Activated CD4-positive, alpha-beta memory T cell treated with anti-CD3 and anti-CD28 coated beads, Interleukin-2, amount 10 ng/mL, durations not matched to agents 7 days and 5 days (primary cell): ENCODE measurements at regions not wholly inside any gene's neighbourhood (a gene's known extent, or its start where the extent isn't known, plus 50 kb on each side); places are given as distances from the start of the nearest gene placed in this dataset.

ENCODE experiments used
- CTCF ChIA-PET: fragments of 350-600 bp; sonication (Branson Sonifier 250); formaldehyde crosslinking; loops from one replicate; lab custom pipeline; 2021; ENCODE audit warnings: antibody characterized with exemption, inconsistent platforms; lab: Charles Lee
- POLR2A ChIA-PET: fragments of 350-600 bp; sonication (Branson Sonifier 250); formaldehyde crosslinking; loops from one replicate; lab custom pipeline; 2021; ENCODE audit warnings: antibody characterized with exemption; lab: Charles Lee
- DNase-seq: peaks from one replicate; pipeline ENCODE4 v3.0.0-alpha.2; 2020
- H3K27ac Mint-ChIP-seq: one replicate; pipeline ENCODE4 v1.8.0; 2021; ENCODE audit warnings: mild to moderate bottlenecking, mixed read lengths
- H3K27me3 Mint-ChIP-seq: one replicate; pipeline ENCODE4 v1.8.0; 2021; ENCODE audit warnings: mixed read lengths
- H3K36me3 Mint-ChIP-seq: one replicate; pipeline ENCODE4 v1.8.0; 2021; ENCODE audit warnings: low read depth, mixed read lengths
- H3K4me1 Mint-ChIP-seq: one replicate; pipeline ENCODE4 v1.8.0; 2021; ENCODE audit warnings: mixed read lengths
- H3K4me3 Mint-ChIP-seq: one replicate; pipeline ENCODE4 v1.8.0; 2021; ENCODE audit warnings: mild to moderate bottlenecking, mixed read lengths
- H3K9me3 Mint-ChIP-seq: one replicate; pipeline ENCODE4 v1.8.0; 2021; ENCODE audit warnings: mixed read lengths

DNA sequence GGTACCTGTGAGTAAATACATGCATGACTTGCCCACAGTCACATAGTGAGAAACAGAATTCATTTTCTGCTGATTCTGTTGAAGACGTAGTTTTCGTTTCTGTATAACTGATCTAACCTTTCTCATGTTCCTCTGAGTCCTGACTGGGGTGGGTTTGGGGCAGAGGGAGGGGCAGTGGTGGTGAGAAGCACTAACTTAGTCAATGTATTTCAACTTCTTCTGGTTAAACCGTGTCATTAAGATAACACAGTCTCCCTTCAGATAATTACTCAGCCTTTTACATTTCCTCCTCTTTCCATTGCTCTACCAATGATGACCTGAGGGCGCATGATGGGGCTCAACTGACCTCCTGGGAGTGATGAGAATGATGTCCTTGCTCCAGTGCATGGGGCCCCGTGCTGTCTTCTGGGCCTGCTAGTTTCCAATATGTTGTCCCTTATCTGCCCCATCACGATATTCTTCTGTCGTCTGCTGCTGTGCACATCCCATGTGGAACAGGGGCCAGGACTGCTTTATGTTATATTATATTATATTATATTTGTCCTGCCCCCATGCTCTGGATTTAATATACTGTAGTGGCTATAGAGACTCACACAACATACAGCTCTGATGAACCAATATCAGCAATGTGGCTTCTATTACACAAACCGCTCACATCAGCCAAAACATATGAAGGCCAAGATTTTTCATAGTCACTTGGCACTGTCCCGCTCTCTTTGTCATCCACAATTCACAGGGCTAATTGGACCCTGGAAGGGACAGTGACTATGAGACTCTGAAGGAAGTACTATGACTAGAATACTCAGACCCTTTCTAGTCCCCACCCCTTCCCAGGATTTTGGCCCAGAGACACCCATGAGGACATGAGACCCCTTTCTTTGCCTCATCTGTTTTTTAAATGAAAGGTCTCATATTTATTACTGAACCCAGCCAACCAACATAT is 407.1 kb upstream of the MCTP2 start:
- Mint-ChIP-seq H3K27ac (no peak overlapping the region), H3K4me3 (no peak overlapping the region), H3K36me3 (no peaks in the 10 kb centered on the region), H3K9me3 (no peaks in the 10 kb centered on the region), H3K4me1 (no peaks in the 10 kb centered on the region), H3K27me3 (no peaks in the 10 kb centered on the region)
- ChIA-PET POLR2A (no interaction called here), CTCF (interaction anchor here (0.6 kb wide), 1 partner anchor 16 kb away, joined by 3 read pairs; no protein-coding TSS in a partner anchor)
- DNase-seq: no peak

GRCh38 chr15:93820566-93820965 is 410.8 kb upstream of the MCTP2 start:
- Mint-ChIP-seq H3K4me1 (no peaks in the 10 kb centered on the region), H3K27ac (no peak overlapping the region), H3K4me3 (no peak overlapping the region), H3K27me3 (peaks cover 1% of the 10 kb centered on the region), H3K36me3 (no peaks in the 10 kb centered on the region), H3K9me3 (no peaks in the 10 kb centered on the region)
- CTCF ChIA-PET: no interaction called here
- POLR2A ChIA-PET: no interaction called here
- DNase-seq: no peak

DNA sequence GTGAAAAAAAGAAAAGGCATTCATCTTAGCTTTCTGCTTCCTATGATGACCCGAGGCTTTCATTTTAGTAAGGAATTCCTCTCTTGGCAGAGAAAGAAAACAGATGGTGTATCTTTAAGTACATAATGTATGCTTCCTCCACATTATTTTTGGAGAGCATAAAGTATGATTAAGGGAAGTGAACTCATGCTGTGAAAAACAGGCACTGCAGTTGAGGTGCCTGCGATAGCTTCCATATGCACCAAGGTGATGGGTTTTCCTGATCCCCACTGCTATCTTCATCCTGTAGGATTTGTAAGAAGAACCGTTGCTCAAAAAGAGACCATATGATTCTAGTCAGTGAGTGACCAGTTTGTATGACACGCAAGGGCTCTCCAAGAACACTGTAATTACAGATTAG is 411.5 kb upstream of the MCTP2 start:
- Mint-ChIP-seq H3K4me3 (no peak overlapping the region), H3K9me3 (no peaks in the 10 kb centered on the region), H3K27ac (no peak overlapping the region), H3K36me3 (no peaks in the 10 kb centered on the region), H3K4me1 (no peaks in the 10 kb centered on the region), H3K27me3 (peaks cover 1% of the 10 kb centered on the region)
- ChIA-PET POLR2A (no interaction called here), CTCF (no interaction called here)
- DNase-seq: no peak

DNA sequence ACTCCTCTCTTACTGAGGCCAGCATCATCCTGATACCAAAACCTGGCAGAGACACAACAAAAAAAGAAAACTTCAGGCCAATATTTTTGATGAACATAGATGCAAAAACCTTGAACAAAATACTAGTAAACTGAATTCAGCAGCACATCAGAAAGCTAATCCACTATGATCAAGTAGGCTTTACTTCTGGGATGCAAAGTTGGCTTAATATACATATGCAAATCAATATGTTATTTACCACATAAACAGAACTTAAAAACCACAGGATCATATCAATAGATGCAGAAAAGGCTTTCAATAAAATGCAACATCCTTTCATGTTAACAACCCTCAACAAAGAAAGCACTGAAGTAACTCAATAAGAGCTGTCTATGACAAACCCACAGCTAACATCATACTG is 414.5 kb upstream of the MCTP2 start:
- Mint-ChIP-seq H3K4me1 (no peaks in the 10 kb centered on the region), H3K9me3 (no peaks in the 10 kb centered on the region), H3K4me3 (no peak overlapping the region), H3K27me3 (peaks cover 1% of the 10 kb centered on the region), H3K36me3 (no peaks in the 10 kb centered on the region), H3K27ac (no peak overlapping the region)
- POLR2A ChIA-PET: no interaction called here
- CTCF ChIA-PET: no interaction called here
- no peak for DNase-seq

DNA sequence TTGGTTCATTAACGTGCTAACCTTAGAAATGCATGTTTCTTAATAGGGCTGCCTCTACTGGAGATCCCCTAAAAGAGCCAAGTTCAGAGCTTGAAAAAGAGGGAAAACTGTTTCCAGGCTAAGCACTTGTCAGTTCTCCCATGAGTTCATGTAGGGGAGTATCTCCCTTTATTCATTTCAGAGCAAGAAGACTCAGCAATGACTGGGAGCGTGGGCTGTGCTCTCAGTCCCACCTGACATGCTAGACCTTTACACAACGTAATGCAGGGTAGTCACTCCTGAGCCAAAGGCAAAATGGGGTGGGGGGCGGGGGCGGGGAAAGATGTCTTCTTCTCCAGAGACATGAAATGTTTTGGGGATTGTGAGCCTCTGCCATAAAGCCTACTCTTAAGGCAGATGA is 420.1 kb upstream of the MCTP2 start:
- DNase-seq: no peak
- no peaks in the 10 kb centered on the region for H3K36me3 Mint-ChIP-seq
- ChIA-PET POLR2A (no interaction called here), CTCF (no interaction called here)
- H3K27ac Mint-ChIP-seq: no peak overlapping the region
- H3K4me3 Mint-ChIP-seq: no peak overlapping the region
- no peaks in the 10 kb centered on the region for H3K4me1 Mint-ChIP-seq
- H3K27me3 Mint-ChIP-seq: no peaks in the 10 kb centered on the region
- no peaks in the 10 kb centered on the region for H3K9me3 Mint-ChIP-seq

GRCh38 chr15:93809516-93809915 is 421.8 kb upstream of the MCTP2 start:
- Mint-ChIP-seq H3K27ac (no peak overlapping the region), H3K4me3 (no peak overlapping the region), H3K4me1 (no peaks in the 10 kb centered on the region), H3K27me3 (no peaks in the 10 kb centered on the region), H3K36me3 (no peaks in the 10 kb centered on the region), H3K9me3 (no peaks in the 10 kb centered on the region)
- CTCF ChIA-PET: interaction anchor here (0.9 kb wide), 1 partner anchor 722 kb away, joined by 3 read pairs; no protein-coding TSS in a partner anchor
- DNase-seq: no peak
- POLR2A ChIA-PET: no interaction called here

- CTCF ChIA-PET: no interaction called here
- no peaks in the 10 kb centered on the region for H3K4me1 Mint-ChIP-seq
- no peak overlapping the region for H3K27ac Mint-ChIP-seq
- POLR2A ChIA-PET: no interaction called here
- H3K4me3 Mint-ChIP-seq: no peak overlapping the region
- H3K27me3 Mint-ChIP-seq: no peaks in the 10 kb centered on the region
- H3K36me3 Mint-ChIP-seq: no peaks in the 10 kb centered on the region
- H3K9me3 Mint-ChIP-seq: no peaks in the 10 kb centered on the region
- no peak for DNase-seq
These were observed 427.8 kb upstream of the MCTP2 start for GRCh38 chr15:93803421-93804152.

DNA sequence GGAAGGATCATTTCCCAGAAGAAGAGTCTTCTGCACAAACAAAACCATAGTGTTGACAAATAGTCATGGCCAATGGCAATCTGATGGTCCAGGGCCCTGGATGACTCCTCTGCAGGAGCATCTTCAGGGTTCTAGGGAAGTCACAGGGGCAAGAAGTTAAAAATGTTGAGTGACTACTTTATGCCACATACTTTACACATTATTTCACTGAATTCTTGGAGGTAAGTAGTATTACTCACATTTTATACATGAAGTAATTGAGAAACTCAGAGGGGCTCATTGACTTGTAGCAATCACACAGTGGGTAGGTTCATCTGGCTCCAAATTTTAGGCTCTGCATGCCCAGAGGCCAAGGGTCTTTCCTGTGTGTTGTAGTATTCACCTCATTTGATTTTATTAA is 430.2 kb upstream of the MCTP2 start:
- no peak overlapping the region for H3K4me3 Mint-ChIP-seq
- ChIA-PET POLR2A (no interaction called here), CTCF (no interaction called here)
- no peaks in the 10 kb centered on the region for H3K4me1 Mint-ChIP-seq
- no peaks in the 10 kb centered on the region for H3K27me3 Mint-ChIP-seq
- DNase-seq: no peak
- no peak overlapping the region for H3K27ac Mint-ChIP-seq
- H3K36me3 Mint-ChIP-seq: no peaks in the 10 kb centered on the region
- H3K9me3 Mint-ChIP-seq: no peaks in the 10 kb centered on the region

GRCh38 chr15:93800805-93801204 is 430.6 kb upstream of the MCTP2 start:
- no peaks in the 10 kb centered on the region for H3K9me3 Mint-ChIP-seq
- ChIA-PET CTCF (no interaction called here), POLR2A (no interaction called here)
- no peaks in the 10 kb centered on the region for H3K27me3 Mint-ChIP-seq
- no peak overlapping the region for H3K4me3 Mint-ChIP-seq
- DNase-seq: no peak
- H3K27ac Mint-ChIP-seq: no peak overlapping the region
- H3K36me3 Mint-ChIP-seq: no peaks in the 10 kb centered on the region
- H3K4me1 Mint-ChIP-seq: no peaks in the 10 kb centered on the region

DNA sequence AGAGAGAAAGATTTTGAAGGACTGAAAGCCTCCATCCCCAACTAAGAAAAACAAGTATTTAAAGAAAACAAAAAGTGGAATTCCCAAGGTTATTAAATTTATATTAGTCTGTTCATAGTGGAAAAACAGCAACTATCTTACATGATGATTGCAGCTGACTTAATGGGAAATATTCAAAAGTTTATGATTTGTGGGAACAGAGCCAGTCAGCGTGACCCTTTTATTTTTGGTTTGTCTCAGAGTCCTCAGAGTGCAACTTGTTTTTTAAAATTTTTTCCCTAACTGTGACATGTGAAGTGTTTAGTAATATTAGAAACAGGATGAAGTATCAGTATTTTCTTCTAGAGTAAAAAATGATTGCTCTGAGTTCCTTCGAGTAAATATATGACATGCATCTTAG is 441.9 kb upstream of the MCTP2 start:
- Mint-ChIP-seq H3K4me3 (no peak overlapping the region), H3K9me3 (no peaks in the 10 kb centered on the region), H3K36me3 (no peaks in the 10 kb centered on the region), H3K27me3 (no peaks in the 10 kb centered on the region), H3K27ac (no peak overlapping the region), H3K4me1 (no peaks in the 10 kb centered on the region)
- CTCF ChIA-PET: no interaction called here
- no peak for DNase-seq
- POLR2A ChIA-PET: no interaction called here

DNA sequence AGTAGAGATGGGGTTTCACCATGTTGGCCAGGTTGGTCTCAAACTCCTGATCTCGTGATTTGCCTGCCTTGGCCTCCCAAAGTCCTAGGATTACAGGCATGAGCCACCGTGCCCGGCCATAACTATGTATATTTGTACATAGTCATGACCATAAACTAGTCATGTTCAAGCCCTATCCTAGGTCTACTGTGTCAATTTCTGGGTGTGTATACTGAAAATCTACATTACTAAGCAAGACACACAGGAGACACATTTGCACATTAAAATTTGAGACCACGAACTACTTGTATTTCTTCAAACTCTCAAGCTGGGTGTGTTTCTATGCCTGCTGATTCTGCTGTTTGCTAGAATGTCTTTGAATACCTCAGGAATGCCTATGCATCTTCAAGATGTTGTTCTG is 451.3 kb upstream of the MCTP2 start:
- CTCF ChIA-PET: no interaction called here
- Mint-ChIP-seq H3K27ac (no peak overlapping the region), H3K9me3 (peaks cover 2% of the 10 kb centered on the region), H3K4me1 (no peaks in the 10 kb centered on the region), H3K36me3 (no peaks in the 10 kb centered on the region), H3K4me3 (no peak overlapping the region), H3K27me3 (no peaks in the 10 kb centered on the region)
- no peak for DNase-seq
- POLR2A ChIA-PET: no interaction called here

DNA sequence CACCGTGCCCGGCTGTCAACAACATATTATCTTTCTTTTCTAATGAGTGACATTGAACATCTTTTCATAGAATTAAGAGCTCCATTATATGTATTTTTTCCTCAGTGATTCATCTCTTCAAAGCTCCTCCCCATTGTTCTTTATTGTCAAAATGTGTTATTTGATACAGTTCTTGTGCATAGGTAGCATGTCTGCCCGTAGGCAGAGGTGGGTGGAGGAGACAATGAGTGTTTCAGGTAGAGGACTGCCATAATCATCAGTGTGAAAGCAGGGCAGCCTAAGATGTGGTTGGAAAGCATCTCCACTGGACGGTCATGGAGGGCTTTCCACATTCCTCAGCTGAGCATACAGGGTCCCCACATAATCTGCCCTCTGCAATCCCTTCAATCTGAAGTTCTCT is 452.0 kb upstream of the MCTP2 start:
- H3K27ac Mint-ChIP-seq: no peak overlapping the region
- CTCF ChIA-PET: no interaction called here
- no peak for DNase-seq
- H3K9me3 Mint-ChIP-seq: peaks cover 2% of the 10 kb centered on the region
- no peaks in the 10 kb centered on the region for H3K27me3 Mint-ChIP-seq
- POLR2A ChIA-PET: no interaction called here
- no peaks in the 10 kb centered on the region for H3K4me1 Mint-ChIP-seq
- H3K36me3 Mint-ChIP-seq: no peaks in the 10 kb centered on the region
- H3K4me3 Mint-ChIP-seq: no peak overlapping the region

DNA sequence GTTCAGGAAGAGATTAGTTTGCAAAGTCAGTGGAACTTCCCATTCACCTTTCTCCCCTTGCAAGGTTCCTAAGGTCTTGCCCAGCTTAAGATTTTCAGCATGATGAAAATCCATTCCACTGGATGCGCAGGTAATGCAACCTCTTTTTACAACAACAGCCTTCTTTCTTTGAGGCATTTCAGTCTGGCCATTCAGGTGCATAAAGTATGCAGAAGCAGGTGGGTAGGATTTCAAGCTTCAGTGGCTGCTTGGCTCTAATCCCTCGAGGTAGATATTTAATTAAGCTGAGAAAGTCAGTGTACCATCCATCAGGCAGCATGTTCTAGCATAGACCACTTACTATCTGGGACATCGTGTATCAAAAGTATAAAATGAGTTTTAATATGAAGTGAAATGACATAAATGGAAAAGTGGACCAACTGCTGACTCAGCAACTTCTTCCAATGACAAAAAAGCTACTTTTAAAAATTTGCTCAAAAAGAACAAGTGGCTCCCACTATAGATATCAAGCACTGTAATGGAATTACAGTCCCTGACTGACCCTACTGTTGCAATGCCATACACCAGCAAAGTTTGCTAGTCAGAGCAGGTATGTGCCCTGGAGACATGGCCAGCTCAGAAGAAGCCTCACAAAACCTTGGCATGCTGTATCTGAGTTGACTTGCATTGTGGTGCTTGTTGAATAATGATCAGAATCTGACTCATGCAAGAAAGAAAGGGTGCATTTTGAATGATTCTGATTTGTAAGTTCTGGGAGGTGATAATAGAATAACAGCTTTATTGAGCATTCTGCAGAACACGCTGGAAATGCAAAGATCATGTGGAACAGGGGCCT is 459.9 kb upstream of the MCTP2 start:
- POLR2A ChIA-PET: no interaction called here
- H3K36me3 Mint-ChIP-seq: no peaks in the 10 kb centered on the region
- no peak for DNase-seq
- no peaks in the 10 kb centered on the region for H3K9me3 Mint-ChIP-seq
- H3K4me3 Mint-ChIP-seq: no peak overlapping the region
- no peaks in the 10 kb centered on the region for H3K27me3 Mint-ChIP-seq
- H3K27ac Mint-ChIP-seq: no peak overlapping the region
- H3K4me1 Mint-ChIP-seq: no peaks in the 10 kb centered on the region
- CTCF ChIA-PET: no interaction called here
